ENCODE measurements at regions not wholly inside any gene's neighbourhood (a gene's known extent, or its start where the extent isn't known, plus 50 kb on each side); places are given as distances from the start of the nearest gene placed in this dataset.

DNA sequence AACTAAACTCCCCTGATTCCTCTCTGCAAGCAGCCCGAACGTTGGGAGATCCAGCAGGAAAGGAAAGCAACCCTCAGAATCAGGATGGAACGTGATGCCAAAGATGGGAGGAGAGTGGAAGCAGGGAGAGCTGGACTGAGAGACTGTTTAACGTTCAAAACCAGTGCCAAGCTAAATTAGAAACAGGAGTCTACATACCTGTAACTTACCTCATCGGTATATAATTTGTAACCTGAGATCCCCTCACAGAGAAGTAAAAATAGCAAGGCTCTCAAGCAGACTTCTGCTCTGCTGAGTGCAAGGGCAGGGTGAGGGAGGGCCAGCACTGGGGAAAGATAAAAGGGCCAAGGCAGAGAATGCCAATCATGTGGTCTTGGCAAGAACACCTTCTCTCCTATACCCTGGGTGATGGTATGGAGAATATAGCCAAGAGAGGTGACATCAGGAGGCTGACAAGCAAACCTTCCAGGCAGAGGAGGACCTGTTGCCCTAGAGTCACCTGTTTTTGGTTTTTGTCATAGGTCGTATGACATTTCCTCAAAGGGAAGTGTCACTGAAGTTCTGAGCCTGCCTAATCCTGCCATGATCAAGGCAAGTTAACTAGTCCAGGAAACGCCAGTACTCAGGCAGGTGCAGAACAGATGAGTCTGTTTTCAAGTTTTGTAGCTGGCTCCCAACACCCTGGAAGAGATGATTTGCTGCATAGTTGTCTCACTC, 472.0 kb downstream of the NFIB start:
- Histone ChIP-seq H3K9ac (ENCODE audit: low read depth, low read length) (no peak overlapping the region), H3K9me3 (ENCODE audit: insufficient read depth, low read depth, low read length) (no peaks in the 10 kb centered on the region), H3K27me3 (ENCODE audit: insufficient read depth, low read length) (no peaks in the 10 kb centered on the region), H3K4me3 (ENCODE audit: low read length) (no peak overlapping the region), H3K36me3 (ENCODE audit: insufficient read depth, low read depth, low read length) (no peaks in the 10 kb centered on the region), H3K4me1 (ENCODE audit: insufficient read depth, low read length) (no peaks in the 10 kb centered on the region), H3K27ac (ENCODE audit: low read length) (no peak overlapping the region)

DNA sequence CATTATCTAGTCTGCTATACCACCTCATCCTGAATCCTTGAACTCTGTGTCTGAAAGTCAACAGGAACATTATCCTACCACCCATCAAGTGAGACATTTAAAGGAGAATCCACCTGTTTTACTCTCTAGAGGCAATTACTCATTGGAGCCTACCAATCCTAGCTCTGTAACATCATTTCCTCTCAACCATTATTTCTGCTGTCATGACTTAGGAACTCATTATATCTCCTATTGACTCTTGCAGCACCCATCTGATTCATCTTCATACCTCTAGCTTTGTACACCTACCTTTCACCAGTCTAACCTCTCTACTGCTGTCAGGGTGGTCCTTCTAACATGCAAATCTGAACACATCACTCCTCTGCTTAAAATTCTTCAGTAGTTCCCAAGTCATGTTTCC, 481.5 kb downstream of the NFIB start:
- H3K27me3 ChIP-seq (ENCODE audit: insufficient read depth, low read length), result no peaks in the 10 kb centered on the region
- H3K4me3 ChIP-seq (ENCODE audit: low read length), result no peak overlapping the region
- no peaks in the 10 kb centered on the region for H3K4me1 ChIP-seq (ENCODE audit: insufficient read depth, low read length)
- H3K27ac ChIP-seq (ENCODE audit: low read length), result no peak overlapping the region
- H3K9ac ChIP-seq (ENCODE audit: low read depth, low read length), result no peak overlapping the region
- H3K36me3 ChIP-seq (ENCODE audit: insufficient read depth, low read depth, low read length), result no peaks in the 10 kb centered on the region
- peaks cover 26% of the 10 kb centered on the region for H3K9me3 ChIP-seq (ENCODE audit: insufficient read depth, low read depth, low read length)

GRCh38 chr9:13823026-13823425, 490.9 kb downstream of the NFIB start:
- Histone ChIP-seq H3K4me3 (ENCODE audit: low read length) (no peak overlapping the region), H3K36me3 (ENCODE audit: insufficient read depth, low read depth, low read length) (no peaks in the 10 kb centered on the region), H3K9ac (ENCODE audit: low read depth, low read length) (no peak overlapping the region), H3K27ac (ENCODE audit: low read length) (no peak overlapping the region), H3K27me3 (ENCODE audit: insufficient read depth, low read length) (no peaks in the 10 kb centered on the region), H3K4me1 (ENCODE audit: insufficient read depth, low read length) (no peaks in the 10 kb centered on the region), H3K9me3 (ENCODE audit: insufficient read depth, low read depth, low read length) (no peaks in the 10 kb centered on the region)

GRCh38 chr9:13817754-13818278, 496.1 kb downstream of the NFIB start:
- no peaks in the 10 kb centered on the region for H3K36me3 ChIP-seq (ENCODE audit: insufficient read depth, low read depth, low read length)
- no peaks in the 10 kb centered on the region for H3K4me1 ChIP-seq (ENCODE audit: insufficient read depth, low read length)
- no peak overlapping the region for H3K27ac ChIP-seq (ENCODE audit: low read length)
- H3K4me3 ChIP-seq (ENCODE audit: low read length), result no peak overlapping the region
- no peaks in the 10 kb centered on the region for H3K9me3 ChIP-seq (ENCODE audit: insufficient read depth, low read depth, low read length)
- H3K27me3 ChIP-seq (ENCODE audit: insufficient read depth, low read length), result no peaks in the 10 kb centered on the region
- H3K9ac ChIP-seq (ENCODE audit: low read depth, low read length), result no peak overlapping the region

- no peak overlapping the region for H3K9ac ChIP-seq (ENCODE audit: low read depth, low read length)
- no peaks in the 10 kb centered on the region for H3K9me3 ChIP-seq (ENCODE audit: insufficient read depth, low read depth, low read length)
- H3K27me3 ChIP-seq (ENCODE audit: insufficient read depth, low read length), result no peaks in the 10 kb centered on the region
- H3K27ac ChIP-seq (ENCODE audit: low read length), result no peak overlapping the region
- H3K4me3 ChIP-seq (ENCODE audit: low read length), result no peak overlapping the region
- no peaks in the 10 kb centered on the region for H3K36me3 ChIP-seq (ENCODE audit: insufficient read depth, low read depth, low read length)
- no peaks in the 10 kb centered on the region for H3K4me1 ChIP-seq (ENCODE audit: insufficient read depth, low read length)
Measured at GRCh38 chr9:13816837-13817236, 497.1 kb downstream of the NFIB start.

DNA sequence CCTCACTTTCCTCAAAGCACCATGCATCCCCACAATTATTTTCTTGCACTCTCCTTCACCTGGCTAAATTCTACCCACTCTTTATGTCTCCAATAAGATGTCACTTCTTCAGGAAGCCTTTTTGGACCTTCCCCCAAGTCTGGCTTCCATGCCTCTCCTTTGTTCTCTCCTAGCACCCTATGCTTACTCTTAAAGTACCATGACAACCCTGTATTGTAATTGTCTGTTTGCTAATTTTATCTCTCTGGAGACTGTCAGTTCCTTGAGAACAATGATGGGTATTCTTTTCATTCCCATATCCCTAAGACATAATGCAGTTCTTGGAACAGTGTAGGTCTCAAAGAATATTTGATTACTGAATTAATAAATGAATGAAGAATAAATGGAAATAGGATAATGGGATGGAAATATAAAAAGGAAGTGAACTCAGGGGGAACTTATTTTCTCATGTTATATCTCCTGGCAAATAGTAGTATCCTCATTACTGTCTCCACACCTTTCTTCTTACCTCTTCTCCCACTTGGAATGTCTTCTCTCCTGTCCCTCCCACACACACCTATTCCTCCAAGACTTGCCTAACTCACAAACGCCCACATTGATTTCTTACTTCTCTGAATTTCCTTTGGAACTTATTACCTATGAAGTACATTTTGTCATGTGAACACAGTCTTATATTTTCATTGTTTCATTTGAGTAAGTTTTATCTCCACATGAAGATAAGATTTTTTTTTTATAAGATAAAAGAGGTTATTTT, 499.1 kb downstream of the NFIB start:
- Histone ChIP-seq H3K36me3 (ENCODE audit: insufficient read depth, low read depth, low read length) (no peaks in the 10 kb centered on the region), H3K4me3 (ENCODE audit: low read length) (no peak overlapping the region), H3K4me1 (ENCODE audit: insufficient read depth, low read length) (no peaks in the 10 kb centered on the region), H3K9ac (ENCODE audit: low read depth, low read length) (no peak overlapping the region), H3K27me3 (ENCODE audit: insufficient read depth, low read length) (no peaks in the 10 kb centered on the region), H3K9me3 (ENCODE audit: insufficient read depth, low read depth, low read length) (no peaks in the 10 kb centered on the region), H3K27ac (ENCODE audit: low read length) (no peak overlapping the region)

- no peaks in the 10 kb centered on the region for H3K36me3 ChIP-seq (ENCODE audit: insufficient read depth, low read depth, low read length)
- no peak overlapping the region for H3K27ac ChIP-seq (ENCODE audit: low read length)
- no peak overlapping the region for H3K9ac ChIP-seq (ENCODE audit: low read depth, low read length)
- H3K4me3 ChIP-seq (ENCODE audit: low read length), result no peak overlapping the region
- no peaks in the 10 kb centered on the region for H3K9me3 ChIP-seq (ENCODE audit: insufficient read depth, low read depth, low read length)
- H3K4me1 ChIP-seq (ENCODE audit: insufficient read depth, low read length), result no peaks in the 10 kb centered on the region
- H3K27me3 ChIP-seq (ENCODE audit: insufficient read depth, low read length), result no peaks in the 10 kb centered on the region
Measured at GRCh38 chr9:13811876-13812275, 502.1 kb downstream of the NFIB start.

GRCh38 chr9:13810510-13810909, 503.4 kb downstream of the NFIB start:
- H3K4me1 ChIP-seq (ENCODE audit: insufficient read depth, low read length), result no peaks in the 10 kb centered on the region
- no peak overlapping the region for H3K4me3 ChIP-seq (ENCODE audit: low read length)
- no peak overlapping the region for H3K9ac ChIP-seq (ENCODE audit: low read depth, low read length)
- no peaks in the 10 kb centered on the region for H3K9me3 ChIP-seq (ENCODE audit: insufficient read depth, low read depth, low read length)
- no peaks in the 10 kb centered on the region for H3K27me3 ChIP-seq (ENCODE audit: insufficient read depth, low read length)
- H3K36me3 ChIP-seq (ENCODE audit: insufficient read depth, low read depth, low read length), result no peaks in the 10 kb centered on the region
- H3K27ac ChIP-seq (ENCODE audit: low read length), result no peak overlapping the region

- no peak overlapping the region for H3K27ac ChIP-seq (ENCODE audit: low read length)
- no peaks in the 10 kb centered on the region for H3K4me1 ChIP-seq (ENCODE audit: insufficient read depth, low read length)
- no peaks in the 10 kb centered on the region for H3K27me3 ChIP-seq (ENCODE audit: insufficient read depth, low read length)
- H3K9ac ChIP-seq (ENCODE audit: low read depth, low read length), result no peak overlapping the region
- H3K4me3 ChIP-seq (ENCODE audit: low read length), result no peak overlapping the region
- H3K36me3 ChIP-seq (ENCODE audit: insufficient read depth, low read depth, low read length), result no peaks in the 10 kb centered on the region
- no peaks in the 10 kb centered on the region for H3K9me3 ChIP-seq (ENCODE audit: insufficient read depth, low read depth, low read length)
Measured at GRCh38 chr9:13809401-13809800, 504.5 kb downstream of the NFIB start.

DNA sequence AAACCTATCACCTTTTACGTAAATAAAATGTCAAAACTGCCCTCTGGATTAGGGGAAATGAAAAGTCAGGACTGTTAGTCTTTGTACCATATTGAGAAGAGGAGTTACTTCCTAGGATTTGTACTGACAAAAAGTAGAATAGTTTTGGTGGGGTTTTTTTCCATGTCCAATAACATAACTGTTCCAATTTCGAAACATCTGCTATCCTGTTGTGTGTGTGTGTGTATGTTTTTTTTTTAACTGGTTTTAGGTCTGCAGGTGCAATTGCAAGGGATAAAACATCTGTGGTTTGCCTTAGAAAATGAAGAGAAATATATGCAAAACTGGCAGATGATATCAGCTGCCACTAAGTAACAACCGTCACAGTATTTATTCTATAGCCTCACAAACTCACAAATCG, 506.8 kb downstream of the NFIB start:
- Histone ChIP-seq H3K9me3 (ENCODE audit: insufficient read depth, low read depth, low read length) (no peaks in the 10 kb centered on the region), H3K4me3 (ENCODE audit: low read length) (no peak overlapping the region), H3K4me1 (ENCODE audit: insufficient read depth, low read length) (no peaks in the 10 kb centered on the region), H3K9ac (ENCODE audit: low read depth, low read length) (no peak overlapping the region), H3K27ac (ENCODE audit: low read length) (no peak overlapping the region), H3K36me3 (ENCODE audit: insufficient read depth, low read depth, low read length) (no peaks in the 10 kb centered on the region), H3K27me3 (ENCODE audit: insufficient read depth, low read length) (no peaks in the 10 kb centered on the region)

DNA sequence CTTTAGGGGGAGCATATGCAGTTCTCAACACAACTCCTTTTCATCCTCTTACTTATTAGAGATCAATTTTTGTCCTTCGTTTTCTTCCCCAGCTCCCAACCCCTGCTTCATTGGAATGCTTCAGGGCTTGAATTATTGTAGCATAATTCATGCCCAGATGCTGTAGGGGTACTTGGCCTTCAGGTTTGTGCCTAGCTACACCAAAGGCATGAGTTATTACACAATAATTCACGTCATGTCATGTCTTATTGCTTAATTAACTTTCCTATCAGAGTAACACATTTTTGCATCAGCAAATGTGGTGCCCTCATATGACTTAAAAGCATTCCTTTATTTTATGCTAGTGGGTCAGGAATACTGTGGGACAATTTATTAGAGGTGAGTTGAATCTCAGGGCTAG, 507.2 kb downstream of the NFIB start:
- no peak overlapping the region for H3K4me3 ChIP-seq (ENCODE audit: low read length)
- no peak overlapping the region for H3K27ac ChIP-seq (ENCODE audit: low read length)
- no peaks in the 10 kb centered on the region for H3K9me3 ChIP-seq (ENCODE audit: insufficient read depth, low read depth, low read length)
- no peaks in the 10 kb centered on the region for H3K27me3 ChIP-seq (ENCODE audit: insufficient read depth, low read length)
- no peaks in the 10 kb centered on the region for H3K36me3 ChIP-seq (ENCODE audit: insufficient read depth, low read depth, low read length)
- H3K9ac ChIP-seq (ENCODE audit: low read depth, low read length), result no peak overlapping the region
- H3K4me1 ChIP-seq (ENCODE audit: insufficient read depth, low read length), result no peaks in the 10 kb centered on the region

- Histone ChIP-seq H3K4me1 (ENCODE audit: insufficient read depth, low read length) (no peaks in the 10 kb centered on the region), H3K9ac (ENCODE audit: low read depth, low read length) (no peak overlapping the region), H3K27ac (ENCODE audit: low read length) (no peak overlapping the region), H3K9me3 (ENCODE audit: insufficient read depth, low read depth, low read length) (no peaks in the 10 kb centered on the region), H3K4me3 (ENCODE audit: low read length) (no peak overlapping the region), H3K27me3 (ENCODE audit: insufficient read depth, low read length) (no peaks in the 10 kb centered on the region), H3K36me3 (ENCODE audit: insufficient read depth, low read depth, low read length) (no peaks in the 10 kb centered on the region)
Measured at GRCh38 chr9:13805546-13805945, 508.4 kb downstream of the NFIB start.
